H9 (cell line): ENCODE measurements at regions not wholly inside any gene's neighbourhood (a gene's known extent, or its start where the extent isn't known, plus 50 kb on each side); places are given as distances from the start of the nearest gene placed in this dataset.

Experiments
- DNase-seq: peaks from one replicate; pipeline ENCODE4 v3.0.0-alpha.2; 2017
- H2AFZ ChIP-seq: one replicate; pipeline ENCODE4 v1.6.1; 2013; ENCODE audit warnings: mild to moderate bottlenecking, low read length, control low read depth, moderate library complexity
- H2AK5ac ChIP-seq: 2 replicates; pipeline ENCODE4 v1.6.1; 2013; ENCODE audit warnings: low read length, control low read depth, mixed read lengths; ENCODE audit not compliant: insufficient read length
- H2BK120ac ChIP-seq: one replicate; pipeline ENCODE4 v1.6.1; 2013; ENCODE audit warnings: low read depth, mild to moderate bottlenecking, low read length, control low read depth, inconsistent platforms; ENCODE audit not compliant: poor library complexity, severe bottlenecking
- H2BK12ac ChIP-seq: 2 replicates; pipeline ENCODE4 v1.6.1; 2013; ENCODE audit warnings: low read length, control low read depth, mixed read lengths, low read depth; ENCODE audit not compliant: insufficient read length
- H2BK15ac ChIP-seq: 2 replicates; pipeline ENCODE4 v1.6.1; 2013; ENCODE audit warnings: low read depth, low read length, control low read depth
- H2BK20ac ChIP-seq: one replicate; pipeline ENCODE4 v1.6.1; 2013; ENCODE audit warnings: low read depth, mild to moderate bottlenecking, low read length, control low read depth, inconsistent platforms; ENCODE audit not compliant: poor library complexity, severe bottlenecking
- H2BK5ac ChIP-seq: 2 replicates; pipeline ENCODE4 v1.6.1; 2013; ENCODE audit warnings: low read length, control low read depth, mixed read lengths; ENCODE audit not compliant: insufficient read length
- H3K14ac ChIP-seq: 2 replicates; pipeline ENCODE4 v1.6.1; 2013; ENCODE audit warnings: low read length, control low read depth; ENCODE audit not compliant: insufficient read depth
- H3K18ac ChIP-seq: 2 replicates; pipeline ENCODE4 v1.6.1; 2013; ENCODE audit warnings: low read depth, mild to moderate bottlenecking, mixed read lengths, low read length, control low read depth; ENCODE audit not compliant: insufficient read length
- H3K23ac ChIP-seq: 2 replicates; pipeline ENCODE4 v1.6.1; 2013; ENCODE audit warnings: low read length, control low read depth, mixed read lengths, low read depth; ENCODE audit not compliant: insufficient read length
- H3K23me2 ChIP-seq: 2 replicates; pipeline ENCODE4 v1.6.1; 2013; ENCODE audit warnings: low read depth, mild to moderate bottlenecking, mixed read lengths, low read length, control low read depth; ENCODE audit not compliant: insufficient read length, poor library complexity, severe bottlenecking
- H3K27ac ChIP-seq: 2 replicates; pipeline ENCODE4 v1.5.1; 2013; ENCODE audit warnings: low read length, control low read depth, mixed read lengths, low read depth; ENCODE audit not compliant: insufficient read length
- H3K27me3 ChIP-seq: 2 replicates; pipeline ENCODE4 v1.6.1; 2013; ENCODE audit warnings: low read length, control low read depth, inconsistent platforms; ENCODE audit not compliant: insufficient read depth
- H3K4ac ChIP-seq: 2 replicates; pipeline ENCODE4 v1.6.1; 2013; ENCODE audit warnings: low read depth, mild to moderate bottlenecking, control low read depth, inconsistent platforms, low read length, moderate library complexity
- H3K4me1 ChIP-seq: 2 replicates; pipeline ENCODE4 v1.6.1; 2013; ENCODE audit warnings: low read length, control low read depth, inconsistent platforms; ENCODE audit not compliant: insufficient read depth
- H3K4me2 ChIP-seq: 2 replicates; pipeline ENCODE4 v1.6.1; 2013; ENCODE audit warnings: low read length, control low read depth, mixed read lengths; ENCODE audit not compliant: insufficient read length, insufficient read depth
- H3K56ac ChIP-seq: 2 replicates; pipeline ENCODE4 v1.6.1; 2013; ENCODE audit warnings: low read depth, mild to moderate bottlenecking, mixed read lengths, low read length, control low read depth; ENCODE audit not compliant: insufficient read length
- H3K79me1 ChIP-seq: 2 replicates; pipeline ENCODE4 v1.6.1; 2013; ENCODE audit warnings: low read depth, mild to moderate bottlenecking, moderate library complexity, low read length, control low read depth, inconsistent platforms; ENCODE audit not compliant: insufficient read depth, poor library complexity, severe bottlenecking
- H3K79me2 ChIP-seq: 2 replicates; pipeline ENCODE4 v1.6.1; 2013; ENCODE audit warnings: low read length, control low read depth, inconsistent platforms; ENCODE audit not compliant: insufficient read depth
- H3K9ac ChIP-seq: 2 replicates; pipeline ENCODE4 v1.6.1; 2013; ENCODE audit warnings: low read length, control low read depth, mixed read lengths; ENCODE audit not compliant: insufficient read length; ENCODE audit errors: extremely low read depth
- H3K9me3 ChIP-seq: one replicate; pipeline ENCODE4 v1.6.1; 2013; ENCODE audit warnings: low read depth, low read length, inconsistent platforms; ENCODE audit not compliant: control insufficient read depth
- H3T11ph ChIP-seq: one replicate; pipeline ENCODE4 v1.6.1; 2013; ENCODE audit warnings: mild to moderate bottlenecking, low read length, control low read depth, inconsistent platforms
- H4K20me1 ChIP-seq: one replicate; pipeline ENCODE4 v1.6.1; 2013; ENCODE audit not compliant: control insufficient read depth, insufficient read length, insufficient read depth
- H4K5ac ChIP-seq: 2 replicates; pipeline ENCODE4 v1.6.1; 2013; ENCODE audit warnings: low read depth, mild to moderate bottlenecking, mixed read lengths, low read length, control low read depth; ENCODE audit not compliant: insufficient read length
- H4K8ac ChIP-seq: replicated peaks from 2 replicates; pipeline ENCODE4 v1.6.1; 2013; ENCODE audit warnings: low read length, control low read depth, mixed read lengths, low read depth; ENCODE audit not compliant: insufficient read length
- H4K91ac ChIP-seq: 2 replicates; pipeline ENCODE4 v1.6.1; 2013; ENCODE audit warnings: low read depth, mild to moderate bottlenecking, moderate library complexity, mixed read lengths, low read length, control low read depth; ENCODE audit not compliant: insufficient read length
- H3K27ac Mint-ChIP-seq, 3 experiments: 2 replicates in 2 of 3; 3 replicates in 1 of 3; pipeline ENCODE4 v1.8.0; 2020 to 2021; ENCODE audit warnings: mixed read lengths in 3 of 3, mild to moderate bottlenecking in 1 of 3, moderate library complexity in 1 of 3
- H3K27me3 Mint-ChIP-seq: 2 replicates; pipeline ENCODE4 v1.8.0; 2021; ENCODE audit warnings: low read depth, mild to moderate bottlenecking, moderate library complexity, mixed read lengths
- H3K36me3 Mint-ChIP-seq, 3 experiments: 2 replicates in 2 of 3; 3 replicates in 1 of 3; pipeline ENCODE4 v1.8.0; 2020 to 2021; ENCODE audit warnings: low read depth in 3 of 3, mixed read lengths in 3 of 3; ENCODE audit not compliant: insufficient read depth in 1 of 3
- H3K4me1 Mint-ChIP-seq, 2 experiments: 2 replicates each; pipeline ENCODE4 v1.8.0; 2020; ENCODE audit warnings: mixed read lengths in 2 of 2
- H3K4me3 Mint-ChIP-seq, 2 experiments: 2 replicates in 1 of 2; 3 replicates in 1 of 2; pipeline ENCODE4 v1.8.0; 2020 to 2021; ENCODE audit warnings: mild to moderate bottlenecking in 2 of 2, mixed read lengths in 2 of 2, moderate library complexity in 1 of 2
- H3K9me3 Mint-ChIP-seq, 2 experiments: 2 replicates in 1 of 2; 3 replicates in 1 of 2; pipeline ENCODE4 v1.8.0; 2020; ENCODE audit warnings: mild to moderate bottlenecking in 2 of 2, mixed read lengths in 2 of 2, moderate library complexity in 1 of 2
- CTCF ChIP-seq: fragments of 200-600 bp; sonication (generic); conservative IDR thresholded peaks from 3 replicates; pipeline ENCODE4 v1.8.0; 2021; ENCODE audit warnings: antibody characterized with exemption, mild to moderate bottlenecking

- no peak overlapping the region for H2BK120ac ChIP-seq
- no peaks in the 10 kb centered on the region for H3K27me3 ChIP-seq
- H3K4me1 ChIP-seq: no peaks in the 10 kb centered on the region
- TF ChIP-seq CTCF: no peak
- H2BK5ac ChIP-seq: no peak overlapping the region
- no peak overlapping the region for H2AK5ac ChIP-seq
- H3K27me3 Mint-ChIP-seq: no peaks in the 10 kb centered on the region; the same call in 1 of the 2 replicates
- H3K18ac ChIP-seq: no peak overlapping the region
- no peaks in the 10 kb centered on the region for H3K9me3 Mint-ChIP-seq
- H3K23me2 ChIP-seq: no peaks in the 10 kb centered on the region
- H4K8ac ChIP-seq: no peak overlapping the region
- no peak overlapping the region for H2AFZ ChIP-seq
- no peaks in the 10 kb centered on the region for H3K79me1 ChIP-seq
- no peak overlapping the region for H3K56ac ChIP-seq
- no peaks in the 10 kb centered on the region for H3K36me3 Mint-ChIP-seq
- no peak overlapping the region for H3K27ac ChIP-seq
- H3T11ph ChIP-seq: no peak overlapping the region
- no peak overlapping the region for H2BK12ac ChIP-seq
- no peaks in the 10 kb centered on the region for H4K20me1 ChIP-seq
- no peak overlapping the region for H4K5ac ChIP-seq
- H3K4me2 ChIP-seq: no peak overlapping the region
- no peaks in the 10 kb centered on the region for H3K9me3 ChIP-seq
- H3K14ac ChIP-seq: no peak overlapping the region
- no peak overlapping the region for H3K4ac ChIP-seq
- H3K23ac ChIP-seq: no peak overlapping the region
- no peak overlapping the region for H3K4me3 Mint-ChIP-seq
- H4K91ac ChIP-seq: no peak overlapping the region
- H2BK20ac ChIP-seq: no peak overlapping the region
- H3K9ac ChIP-seq: no peak overlapping the region
- H3K27ac Mint-ChIP-seq: no peak overlapping the region
- H3K4me1 Mint-ChIP-seq: no peaks in the 10 kb centered on the region
- DNase-seq: no peak
- no peaks in the 10 kb centered on the region for H3K79me2 ChIP-seq
- H2BK15ac ChIP-seq: no peak overlapping the region
These were observed 740.4 kb upstream of the RIOK2 start for GRCh38 chr5:97923496-97923895.
